Glutamatergic neuron (in vitro differentiated cells): ENCODE measurements at regions not wholly inside any gene's neighbourhood (a gene's known extent, or its start where the extent isn't known, plus 50 kb on each side); places are given as distances from the start of the nearest gene placed in this dataset.

Experiments
- DNase-seq: peaks from one replicate; pipeline ENCODE4 v3.0.0; 2022
- H3K27ac Mint-ChIP-seq: one replicate; pipeline ENCODE4 v1.8.0; 2020; ENCODE audit warnings: mild to moderate bottlenecking, mixed read lengths, inconsistent platforms; ENCODE audit not compliant: unreplicated experiment
- H3K27me3 Mint-ChIP-seq: one replicate; pipeline ENCODE4 v1.8.0; 2020; ENCODE audit warnings: mild to moderate bottlenecking, moderate library complexity, mixed read lengths, inconsistent platforms; ENCODE audit not compliant: unreplicated experiment
- H3K36me3 Mint-ChIP-seq: one replicate; pipeline ENCODE4 v1.8.0; 2020; ENCODE audit warnings: mild to moderate bottlenecking, mixed read lengths, inconsistent platforms; ENCODE audit not compliant: unreplicated experiment
- H3K4me1 Mint-ChIP-seq: one replicate; pipeline ENCODE4 v1.8.0; 2020; ENCODE audit warnings: mild to moderate bottlenecking, low read depth, mixed read lengths, inconsistent platforms; ENCODE audit not compliant: unreplicated experiment
- H3K4me3 Mint-ChIP-seq: one replicate; pipeline ENCODE4 v1.8.0; 2020; ENCODE audit warnings: mild to moderate bottlenecking, mixed read lengths, inconsistent platforms; ENCODE audit not compliant: unreplicated experiment
- H3K9me3 Mint-ChIP-seq: one replicate; pipeline ENCODE4 v1.8.0; 2020; ENCODE audit warnings: mild to moderate bottlenecking, moderate library complexity, mixed read lengths, inconsistent platforms; ENCODE audit not compliant: unreplicated experiment
- TF ChIP-seq, protein P1 (sequence below): fragments of 200-600 bp; sonication (generic); IDR thresholded peaks from one replicate; pipeline ENCODE4 v1.5.0; 2021; ENCODE audit not compliant: partially characterized antibody, unreplicated experiment

DNA sequence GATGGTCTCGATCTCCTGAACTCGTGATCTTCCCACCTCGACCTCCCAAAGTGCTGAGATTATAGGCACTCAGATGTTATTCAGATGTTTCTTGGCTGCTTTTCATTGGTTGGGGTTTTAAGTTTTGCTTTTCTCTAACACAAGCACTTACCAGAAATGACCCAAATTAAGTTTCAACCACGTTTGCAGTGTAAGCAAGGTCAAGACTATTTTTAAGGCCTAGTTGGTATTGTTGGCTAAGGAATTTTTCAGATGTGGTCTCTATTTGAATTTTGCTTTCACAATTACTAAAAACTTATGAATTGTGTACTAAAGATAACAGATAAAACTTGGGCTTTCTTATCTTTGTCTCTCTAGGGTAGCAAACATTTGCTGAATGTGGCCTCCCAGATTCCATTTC lies 1756.9 kb upstream of the TENM3 start:
- Mint-ChIP-seq H3K27me3 (no peaks in the 10 kb centered on the region), H3K27ac (no peak overlapping the region), H3K9me3 (no peaks in the 10 kb centered on the region), H3K36me3 (no peaks in the 10 kb centered on the region), H3K4me3 (no peak overlapping the region), H3K4me1 (peaks cover 4% of the 10 kb centered on the region)
- no peak for DNase-seq
- TF ChIP-seq, protein P1, sequence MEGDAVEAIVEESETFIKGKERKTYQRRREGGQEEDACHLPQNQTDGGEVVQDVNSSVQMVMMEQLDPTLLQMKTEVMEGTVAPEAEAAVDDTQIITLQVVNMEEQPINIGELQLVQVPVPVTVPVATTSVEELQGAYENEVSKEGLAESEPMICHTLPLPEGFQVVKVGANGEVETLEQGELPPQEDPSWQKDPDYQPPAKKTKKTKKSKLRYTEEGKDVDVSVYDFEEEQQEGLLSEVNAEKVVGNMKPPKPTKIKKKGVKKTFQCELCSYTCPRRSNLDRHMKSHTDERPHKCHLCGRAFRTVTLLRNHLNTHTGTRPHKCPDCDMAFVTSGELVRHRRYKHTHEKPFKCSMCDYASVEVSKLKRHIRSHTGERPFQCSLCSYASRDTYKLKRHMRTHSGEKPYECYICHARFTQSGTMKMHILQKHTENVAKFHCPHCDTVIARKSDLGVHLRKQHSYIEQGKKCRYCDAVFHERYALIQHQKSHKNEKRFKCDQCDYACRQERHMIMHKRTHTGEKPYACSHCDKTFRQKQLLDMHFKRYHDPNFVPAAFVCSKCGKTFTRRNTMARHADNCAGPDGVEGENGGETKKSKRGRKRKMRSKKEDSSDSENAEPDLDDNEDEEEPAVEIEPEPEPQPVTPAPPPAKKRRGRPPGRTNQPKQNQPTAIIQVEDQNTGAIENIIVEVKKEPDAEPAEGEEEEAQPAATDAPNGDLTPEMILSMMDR, result no peak

DNA sequence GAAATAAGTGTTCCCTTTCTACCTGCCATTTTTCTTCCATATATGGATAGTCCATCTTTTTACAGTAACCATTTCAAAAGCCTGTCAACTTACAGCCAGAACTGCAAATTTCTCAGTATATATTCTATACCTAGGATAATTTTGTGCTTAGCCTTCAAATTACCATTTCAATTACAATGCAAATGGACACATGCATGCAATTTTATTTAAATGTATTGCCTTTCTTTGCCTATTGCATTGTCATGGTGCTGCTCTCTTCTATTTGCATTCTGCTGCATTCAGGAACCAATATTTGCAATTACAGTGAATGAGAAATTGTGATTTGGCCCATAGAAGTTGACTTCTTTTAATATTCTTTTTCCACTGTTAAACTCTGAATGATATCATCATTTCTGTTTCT lies 1753.4 kb upstream of the TENM3 start:
- H3K4me1 Mint-ChIP-seq, result peaks cover 4% of the 10 kb centered on the region
- H3K9me3 Mint-ChIP-seq, result peaks cover 2% of the 10 kb centered on the region
- H3K27ac Mint-ChIP-seq, result no peak overlapping the region
- no peak overlapping the region for H3K4me3 Mint-ChIP-seq
- no peaks in the 10 kb centered on the region for H3K27me3 Mint-ChIP-seq
- H3K36me3 Mint-ChIP-seq, result no peaks in the 10 kb centered on the region
- DNase-seq, result no peak
- TF ChIP-seq, protein P1, result no peak

DNA sequence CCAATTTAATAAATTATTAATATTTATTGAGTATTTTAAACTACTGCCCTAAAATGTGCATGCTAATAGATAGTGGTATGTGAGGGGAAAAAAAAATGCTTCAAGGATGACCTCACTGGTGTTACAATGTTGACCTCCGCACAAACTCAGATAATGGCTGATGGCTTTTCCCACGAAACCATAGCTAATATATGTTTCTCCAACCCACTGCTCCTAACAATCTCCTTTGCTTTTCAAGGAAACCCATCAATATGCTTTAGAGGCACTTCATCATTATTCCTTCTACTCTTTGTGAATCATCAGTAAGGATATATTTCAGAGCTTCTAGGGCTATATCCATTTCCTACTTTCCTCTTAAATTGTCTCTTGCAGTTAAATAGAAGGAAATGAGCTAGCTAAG lies 1752.0 kb upstream of the TENM3 start:
- Mint-ChIP-seq H3K4me1 (peaks cover 4% of the 10 kb centered on the region), H3K9me3 (peaks cover 2% of the 10 kb centered on the region), H3K27ac (no peak overlapping the region)

DNA sequence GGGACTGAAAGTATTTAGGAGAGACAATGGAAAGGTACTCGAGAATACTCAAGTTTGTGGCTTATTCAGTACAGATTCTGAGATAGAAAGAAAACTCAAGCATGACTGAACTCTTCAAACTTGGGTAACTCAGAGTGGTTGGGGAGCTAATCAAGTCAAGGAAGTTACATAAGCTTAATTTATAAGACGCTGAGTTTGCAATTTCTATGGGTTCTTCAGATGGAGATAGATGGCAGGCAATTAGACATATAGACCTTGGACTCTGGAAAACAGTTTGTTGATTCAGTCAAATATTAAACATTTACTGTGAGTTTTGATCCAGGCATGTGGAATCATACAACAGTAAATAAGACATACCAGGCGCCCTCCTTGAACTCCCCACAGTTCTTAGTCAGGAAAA lies 1749.9 kb upstream of the TENM3 start:
- TF ChIP-seq, protein P1, result no peak
- Mint-ChIP-seq H3K4me3 (no peak overlapping the region), H3K9me3 (peaks cover 5% of the 10 kb centered on the region), H3K4me1 (peaks cover 2% of the 10 kb centered on the region), H3K27ac (no peak overlapping the region), H3K36me3 (no peaks in the 10 kb centered on the region), H3K27me3 (no peaks in the 10 kb centered on the region)
- no peak for DNase-seq

More for the DNA sequence above, 1752.0 kb upstream of the TENM3 start:
- Mint-ChIP-seq H3K36me3 (no peaks in the 10 kb centered on the region), H3K27me3 (no peaks in the 10 kb centered on the region), H3K4me3 (no peak overlapping the region)
- no peak for DNase-seq
- TF ChIP-seq, protein P1, result no peak

DNA sequence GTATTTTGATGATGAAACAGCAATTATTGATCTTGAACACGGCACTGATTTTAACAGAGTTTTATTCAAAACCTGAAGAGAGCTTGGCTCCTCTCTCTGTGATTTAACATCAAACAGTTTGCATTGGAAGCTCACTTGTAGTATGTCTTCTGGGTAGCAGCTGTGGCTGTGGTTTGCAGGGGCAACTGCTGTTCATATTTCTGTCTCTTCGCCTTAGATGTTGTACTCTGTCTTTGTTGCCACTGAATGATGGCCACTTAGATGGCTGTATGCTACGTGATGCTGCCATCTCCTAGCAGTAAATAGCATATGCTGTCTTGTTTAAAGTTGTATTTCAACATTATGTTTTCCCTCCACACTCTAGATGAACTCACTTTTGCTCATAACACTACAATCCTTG lies 1743.0 kb upstream of the TENM3 start:
- Mint-ChIP-seq H3K27ac (no peak overlapping the region), H3K27me3 (no peaks in the 10 kb centered on the region), H3K9me3 (peaks cover 2% of the 10 kb centered on the region), H3K4me1 (peaks cover 2% of the 10 kb centered on the region), H3K4me3 (no peak overlapping the region), H3K36me3 (no peaks in the 10 kb centered on the region)
- TF ChIP-seq, protein P1, result no peak
- DNase-seq, result no peak
